ENCODE measurements at regions not wholly inside any gene's neighbourhood (a gene's known extent, or its start where the extent isn't known, plus 50 kb on each side); places are given as distances from the start of the nearest gene placed in this dataset.

GRCh38 chr9:129353697-129354336 is 175.8 kb upstream of the IER5L start:
- TF ChIP-seq CTCF (IDR thresholded peaks at IDR 0.05) (no peak), ZFX (IDR thresholded peaks at IDR 0.05; ENCODE audit: borderline replicate concordance) (no peak)

Data from 22Rv1 (cell line).